Suprapubic skin (tissue), 3 donors: ENCODE measurements at regions not wholly inside any gene's neighbourhood (a gene's known extent, or its start where the extent isn't known, plus 50 kb on each side); places are given as distances from the start of the nearest gene placed in this dataset.

Experiments
- CTCF ChIP-seq, 2 donors: fragments of 200-600 bp in 1 of 2; fragments of 450-650 bp in 1 of 2; sonication (generic) in 1 of 2; IDR thresholded peaks; one replicate each; pipeline ENCODE4 v1.5.1; 2016 to 2019; ENCODE audit warnings: antibody characterized with exemption in 2 of 2, mild to moderate bottlenecking in 1 of 2, moderate library complexity in 1 of 2
- EP300 ChIP-seq: sonication (generic); formaldehyde crosslinking; IDR thresholded peaks from one replicate; pipeline ENCODE4 v1.6.1; 2017; ENCODE audit warnings: antibody characterized with exemption
- POLR2A ChIP-seq, 2 donors: fragments of 450-650 bp; IDR thresholded peaks; one replicate each; pipeline ENCODE4 v1.6.1; 2017; ENCODE audit warnings: antibody characterized with exemption in 2 of 2, mild to moderate bottlenecking in 2 of 2, moderate library complexity in 2 of 2

GRCh38 chr2:199682001-199682400 lies 169.0 kb downstream of the FTCDNL1 start:
- no peak for TF ChIP-seq CTCF (IDR thresholded peaks at IDR 0.05)
- no peak for TF ChIP-seq POLR2A (IDR thresholded peaks at IDR 0.05)
- no peak for TF ChIP-seq EP300
